Panc1 (cell line): ENCODE measurements at regions not wholly inside any gene's neighbourhood (a gene's known extent, or its start where the extent isn't known, plus 50 kb on each side); places are given as distances from the start of the nearest gene placed in this dataset.

Source experiments
- ATAC-seq: fragments of 200-7000 bp; cut with Tn5 transposase; 2 replicates; pipeline ENCODE4 v1.9.1; 2020; ENCODE audit warnings: mild to moderate bottlenecking, moderate library complexity
- BruUV-seq: library from RNA; stranded (reverse); fragments of 400-500 nt; replicated peaks from 2 replicates; lab custom pipeline; 2021; lab: Mats Ljungman, UMichigan
- CTCF ChIA-PET: fragments of 300-600 bp; sonication (Branson Sonifier 250); formaldehyde crosslinking; loops from one replicate; lab custom pipeline; 2022; ENCODE audit warnings: antibody characterized with exemption; lab: Charles Lee
- POLR2A ChIA-PET: fragments of 300-600 bp; sonication (Branson Sonifier 250); formaldehyde crosslinking; loops from one replicate; lab custom pipeline; 2022; ENCODE audit warnings: antibody characterized with exemption; lab: Charles Lee
- DNase-seq: peaks from one replicate; pipeline ENCODE4 v3.0.0-alpha.2; 2010; ENCODE audit warnings: low read depth, low spot score
- H3K27ac ChIP-seq: 2 replicates; pipeline ENCODE4 v1.5.1; 2011; ENCODE audit warnings: mild to moderate bottlenecking, low read length, inconsistent platforms
- H3K27me3 ChIP-seq: fragments of 200-500 bp; sonication (Bioruptor generic); 2 replicates; pipeline ENCODE4 v1.6.0; 2014; ENCODE audit warnings: low read length, inconsistent platforms; ENCODE audit not compliant: control insufficient read depth, insufficient read depth
- H3K36me3 ChIP-seq: fragments of 200-500 bp; sonication (Bioruptor generic); 2 replicates; pipeline ENCODE4 v1.5.1; 2014; ENCODE audit warnings: inconsistent platforms, mild to moderate bottlenecking, low read length, moderate library complexity; ENCODE audit not compliant: control insufficient read depth, insufficient read depth
- H3K4me1 ChIP-seq: 2 replicates; pipeline ENCODE4 v1.5.1; 2011; ENCODE audit warnings: inconsistent platforms, mild to moderate bottlenecking, low read length, moderate library complexity; ENCODE audit not compliant: control insufficient read depth, insufficient read depth
- H3K4me3 ChIP-seq, 2 experiments: 2 replicates each; pipeline ENCODE4 v1.5.1; 2011 to 2012; ENCODE audit warnings: low read depth in 2 of 2, low read length in 2 of 2, mild to moderate bottlenecking in 2 of 2, inconsistent platforms in 1 of 2, moderate library complexity in 1 of 2
- H3K9me3 ChIP-seq: fragments of 200-500 bp; sonication (Bioruptor generic); 2 replicates; pipeline ENCODE4 v1.5.1; 2014; ENCODE audit warnings: low read depth, mild to moderate bottlenecking, inconsistent platforms, low read length, moderate library complexity; ENCODE audit not compliant: control insufficient read depth, insufficient read depth
- POLR2AphosphoS5 ChIP-seq: IDR thresholded peaks from 2 replicates; pipeline ENCODE4 v1.6.1; 2012; ENCODE audit warnings: mild to moderate bottlenecking, low read depth, low read length, moderate library complexity
- SIN3A ChIP-seq: IDR thresholded peaks from 2 replicates; pipeline ENCODE4 v1.6.1; 2012; ENCODE audit warnings: low read depth, mild to moderate bottlenecking, low read length, moderate library complexity, borderline replicate concordance; ENCODE audit not compliant: insufficient read depth
- TCF7L2 ChIP-seq: IDR thresholded peaks from 2 replicates; pipeline ENCODE4 v1.6.1; 2011; ENCODE audit warnings: mild to moderate bottlenecking, low read depth, low read length, inconsistent platforms
- in situ Hi-C: cut with HindIII; loops from 2 replicates; pipeline ENCODE4 v1.10.0; 2016; ENCODE audit warnings: low sequenced_read_pairs, low pct_unique_long_range_greater_than_20kb
- intact Hi-C: fragments of 100-400 bp; cut with micrococcal nuclease; formaldehyde crosslinking; loops from one replicate; pipeline ENCODE4 v1.10.0; 2022; ENCODE audit not compliant: unreplicated experiment
- TF ChIP-seq, protein P1 (sequence below): fragments of 450-650 bp; IDR thresholded peaks from 2 replicates; pipeline ENCODE4 v1.5.1; 2017; ENCODE audit warnings: mild to moderate bottlenecking
- TF ChIP-seq, protein P2 (sequence below), 2 experiments: IDR thresholded peaks; 2 replicates each; pipeline ENCODE4 v1.6.1; 2011 to 2012; ENCODE audit warnings: low read depth in 2 of 2, control low read depth in 1 of 2, low read length in 1 of 2, mild to moderate bottlenecking in 1 of 2, moderate library complexity in 1 of 2; ENCODE audit not compliant: insufficient read depth in 1 of 2

DNA sequence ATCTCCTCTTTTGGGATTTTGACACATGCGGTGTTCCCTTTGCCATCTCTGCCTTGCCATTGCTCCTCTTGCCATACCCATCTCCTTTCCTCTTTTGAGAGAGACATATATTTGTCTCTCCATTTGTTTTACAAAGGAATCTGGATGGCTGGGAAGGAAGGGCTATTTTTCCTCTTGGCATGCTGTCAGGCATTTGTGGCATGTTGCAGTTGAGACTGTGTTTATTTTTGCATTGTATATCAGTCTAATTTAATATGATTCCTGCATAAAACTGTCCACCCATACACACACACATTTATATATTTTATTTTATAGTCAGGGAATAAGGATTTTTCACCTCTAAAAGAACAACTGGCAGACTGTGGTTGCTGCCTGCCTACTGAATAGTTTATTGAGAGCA, 1105.8 kb upstream of the SEMA6A start:
- Histone ChIP-seq H3K36me3 (no peaks in the 10 kb centered on the region), H3K27me3 (no peaks in the 10 kb centered on the region), H3K4me1 (no peaks in the 10 kb centered on the region), H3K4me3 (no peak overlapping the region), H3K9me3 (no peaks in the 10 kb centered on the region), H3K27ac (no peak overlapping the region)
- no peak for DNase-seq
- in situ Hi-C loops: no loop called here
- TF ChIP-seq POLR2AphosphoS5 (no peak), SIN3A (no peak), TCF7L2 (no peak)
- TF ChIP-seq, protein P1, sequence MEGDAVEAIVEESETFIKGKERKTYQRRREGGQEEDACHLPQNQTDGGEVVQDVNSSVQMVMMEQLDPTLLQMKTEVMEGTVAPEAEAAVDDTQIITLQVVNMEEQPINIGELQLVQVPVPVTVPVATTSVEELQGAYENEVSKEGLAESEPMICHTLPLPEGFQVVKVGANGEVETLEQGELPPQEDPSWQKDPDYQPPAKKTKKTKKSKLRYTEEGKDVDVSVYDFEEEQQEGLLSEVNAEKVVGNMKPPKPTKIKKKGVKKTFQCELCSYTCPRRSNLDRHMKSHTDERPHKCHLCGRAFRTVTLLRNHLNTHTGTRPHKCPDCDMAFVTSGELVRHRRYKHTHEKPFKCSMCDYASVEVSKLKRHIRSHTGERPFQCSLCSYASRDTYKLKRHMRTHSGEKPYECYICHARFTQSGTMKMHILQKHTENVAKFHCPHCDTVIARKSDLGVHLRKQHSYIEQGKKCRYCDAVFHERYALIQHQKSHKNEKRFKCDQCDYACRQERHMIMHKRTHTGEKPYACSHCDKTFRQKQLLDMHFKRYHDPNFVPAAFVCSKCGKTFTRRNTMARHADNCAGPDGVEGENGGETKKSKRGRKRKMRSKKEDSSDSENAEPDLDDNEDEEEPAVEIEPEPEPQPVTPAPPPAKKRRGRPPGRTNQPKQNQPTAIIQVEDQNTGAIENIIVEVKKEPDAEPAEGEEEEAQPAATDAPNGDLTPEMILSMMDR: no peak
- TF ChIP-seq, protein P2, sequence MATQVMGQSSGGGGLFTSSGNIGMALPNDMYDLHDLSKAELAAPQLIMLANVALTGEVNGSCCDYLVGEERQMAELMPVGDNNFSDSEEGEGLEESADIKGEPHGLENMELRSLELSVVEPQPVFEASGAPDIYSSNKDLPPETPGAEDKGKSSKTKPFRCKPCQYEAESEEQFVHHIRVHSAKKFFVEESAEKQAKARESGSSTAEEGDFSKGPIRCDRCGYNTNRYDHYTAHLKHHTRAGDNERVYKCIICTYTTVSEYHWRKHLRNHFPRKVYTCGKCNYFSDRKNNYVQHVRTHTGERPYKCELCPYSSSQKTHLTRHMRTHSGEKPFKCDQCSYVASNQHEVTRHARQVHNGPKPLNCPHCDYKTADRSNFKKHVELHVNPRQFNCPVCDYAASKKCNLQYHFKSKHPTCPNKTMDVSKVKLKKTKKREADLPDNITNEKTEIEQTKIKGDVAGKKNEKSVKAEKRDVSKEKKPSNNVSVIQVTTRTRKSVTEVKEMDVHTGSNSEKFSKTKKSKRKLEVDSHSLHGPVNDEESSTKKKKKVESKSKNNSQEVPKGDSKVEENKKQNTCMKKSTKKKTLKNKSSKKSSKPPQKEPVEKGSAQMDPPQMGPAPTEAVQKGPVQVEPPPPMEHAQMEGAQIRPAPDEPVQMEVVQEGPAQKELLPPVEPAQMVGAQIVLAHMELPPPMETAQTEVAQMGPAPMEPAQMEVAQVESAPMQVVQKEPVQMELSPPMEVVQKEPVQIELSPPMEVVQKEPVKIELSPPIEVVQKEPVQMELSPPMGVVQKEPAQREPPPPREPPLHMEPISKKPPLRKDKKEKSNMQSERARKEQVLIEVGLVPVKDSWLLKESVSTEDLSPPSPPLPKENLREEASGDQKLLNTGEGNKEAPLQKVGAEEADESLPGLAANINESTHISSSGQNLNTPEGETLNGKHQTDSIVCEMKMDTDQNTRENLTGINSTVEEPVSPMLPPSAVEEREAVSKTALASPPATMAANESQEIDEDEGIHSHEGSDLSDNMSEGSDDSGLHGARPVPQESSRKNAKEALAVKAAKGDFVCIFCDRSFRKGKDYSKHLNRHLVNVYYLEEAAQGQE (IDR thresholded peaks at IDR 0.05; ENCODE audit: insufficient read depth in 1 of 2, low read depth in 2 of 2, low read length in 1 of 2): no peak
- intact Hi-C loops: no loop called here
- CTCF ChIA-PET: no interaction called here
- ATAC-seq: no peak
- POLR2A ChIA-PET: no interaction called here
- BruUV-seq: no TSS peak

DNA sequence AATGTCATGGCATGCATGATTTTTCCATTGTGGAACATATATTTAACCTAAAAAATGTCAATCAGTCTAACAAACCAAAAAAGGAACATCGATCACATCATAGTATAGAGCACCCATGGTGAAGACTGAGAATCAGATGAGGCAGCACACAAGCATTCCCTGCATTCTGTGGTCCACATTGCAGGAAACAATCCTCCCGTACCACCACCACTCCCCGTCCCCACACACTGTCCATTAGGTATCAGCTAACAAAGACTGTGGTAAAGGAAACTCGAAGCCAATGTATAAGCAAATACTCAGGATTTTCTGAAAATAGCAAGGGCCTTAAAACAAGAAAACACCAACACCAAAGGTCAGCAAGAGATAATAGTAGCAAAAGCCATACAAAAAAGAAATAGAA, 1104.4 kb upstream of the SEMA6A start:
- no TSS peak for BruUV-seq
- no peak for ATAC-seq

More for the DNA sequence above, 1104.4 kb upstream of the SEMA6A start:
- Histone ChIP-seq H3K36me3 (no peaks in the 10 kb centered on the region), H3K27ac (no peak overlapping the region), H3K4me1 (no peaks in the 10 kb centered on the region), H3K27me3 (no peaks in the 10 kb centered on the region), H3K9me3 (no peaks in the 10 kb centered on the region), H3K4me3 (no peak overlapping the region)
- CTCF ChIA-PET: no interaction called here
- TF ChIP-seq TCF7L2 (no peak), SIN3A (no peak), POLR2AphosphoS5 (no peak)
- TF ChIP-seq, protein P1: no peak
- TF ChIP-seq, protein P2 (IDR thresholded peaks at IDR 0.05; ENCODE audit: insufficient read depth in 1 of 2, low read depth in 2 of 2, low read length in 1 of 2): no peak
- in situ Hi-C loops: no loop called here
- no peak for DNase-seq
- POLR2A ChIA-PET: no interaction called here
- intact Hi-C loops: no loop called here
